ENCODE measurements at regions not wholly inside any gene's neighbourhood (a gene's known extent, or its start where the extent isn't known, plus 50 kb on each side); places are given as distances from the start of the nearest gene placed in this dataset.
"Not testable (repeated sequence)": the region's sequence is repeated elsewhere in the genome, so short reads cannot be mapped to it uniquely, and the experiment has no call there.

DNA sequence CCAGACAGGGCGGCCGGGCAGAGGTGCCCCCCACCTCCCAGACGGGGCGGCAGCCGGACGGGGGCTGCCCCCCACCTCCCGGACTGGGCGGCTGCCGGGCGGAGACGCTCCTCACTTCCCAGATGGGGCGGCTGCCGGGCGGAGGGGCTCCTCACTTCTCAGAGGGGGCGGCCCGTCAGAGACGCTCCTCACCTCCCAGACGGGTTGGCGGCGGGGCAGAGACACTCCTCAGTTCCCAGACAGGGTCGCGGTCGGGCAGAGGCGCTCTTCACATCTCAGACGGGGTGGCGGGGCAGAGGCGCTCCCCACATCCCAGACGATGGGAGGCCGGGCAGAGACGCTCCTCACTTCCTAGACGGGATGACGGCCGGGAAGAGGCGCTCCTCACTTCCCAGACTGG lies 68.5 kb upstream of the GPC4 start:
- H3K27me3 ChIP-seq; H3K36me3 ChIP-seq; H3K4me3 ChIP-seq; H3K9me3 ChIP-seq; DNase-seq; H3K4me1 ChIP-seq; intact Hi-C loops (cut with DNase I; ENCODE audit: low total_unique reads); H3K27ac ChIP-seq: not testable (repeated sequence)
- 95 to 99% (median 96%) methylated on average over 8 to 34 of the region's 34 CpGs for WGBS, 5 donors

DNA sequence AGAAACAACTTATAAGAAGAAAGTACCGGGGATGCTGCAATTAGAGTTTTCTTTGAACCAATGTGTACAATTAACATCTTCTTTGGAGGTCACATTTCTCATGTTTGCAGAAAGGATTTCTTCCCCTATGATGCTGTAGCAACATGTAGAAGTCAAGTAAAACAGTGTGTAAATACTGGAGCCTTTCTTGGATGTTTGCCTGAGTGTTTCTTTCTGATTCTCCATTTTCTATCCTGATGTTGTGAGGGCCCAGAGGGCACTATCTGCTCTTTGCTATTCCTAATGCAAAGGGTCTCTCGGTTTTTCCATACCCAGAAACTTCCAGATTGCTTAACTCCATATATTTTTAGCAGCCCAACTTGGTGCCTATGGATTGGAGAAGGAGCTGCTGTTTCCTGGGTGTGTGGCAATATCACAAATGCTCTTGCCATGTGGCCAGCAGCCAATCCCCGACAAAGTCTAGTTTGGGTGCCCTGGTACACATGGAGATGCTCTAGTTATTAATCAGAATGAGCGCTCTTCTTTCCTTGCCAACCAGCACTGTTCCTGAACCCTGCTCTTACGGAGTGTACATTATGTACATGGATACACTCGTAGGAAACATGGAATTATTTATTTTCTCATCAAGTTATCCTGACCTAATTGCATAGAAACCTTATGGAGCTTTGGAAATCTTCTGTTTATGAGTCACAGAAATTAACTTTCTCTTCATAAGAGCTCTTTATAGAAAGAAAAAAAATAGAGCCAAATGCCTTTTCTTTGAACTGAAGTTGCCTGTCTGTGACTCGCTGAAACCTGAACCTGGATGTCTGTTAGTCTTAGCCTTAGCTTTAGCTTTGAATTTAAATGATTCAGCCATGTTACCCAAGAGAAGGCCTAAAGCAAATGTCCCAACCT lies 67.0 kb upstream of the GPC4 start:
- Histone ChIP-seq H3K27ac (peak overlapping the region in 2 of 5 donors; percentile 12 to 46), H3K9me3 (no peaks in the 10 kb centered on the region), H3K36me3 (no peaks in the 10 kb centered on the region), H3K27me3 (no peaks in the 10 kb centered on the region), H3K4me3 (no peak overlapping the region), H3K4me1 (no peaks in the 10 kb centered on the region)
- intact Hi-C loops (cut with DNase I; ENCODE audit: low total_unique reads): no loop called here
- WGBS, 5 donors: 62 to 75% (median 67%) methylated on average over 7 of the region's 7 CpGs
- no peak for TF ChIP-seq EP300 (IDR thresholded peaks at IDR 0.05)
- peak in 1 of 3 donors; percentile 30 for TF ChIP-seq POLR2AphosphoS5 (IDR thresholded peaks at IDR 0.05)
- TF ChIP-seq POLR2A (IDR thresholded peaks at IDR 0.05): no peak
- peak in 1 of 2 donors; percentile 32 for DNase-seq

DNA sequence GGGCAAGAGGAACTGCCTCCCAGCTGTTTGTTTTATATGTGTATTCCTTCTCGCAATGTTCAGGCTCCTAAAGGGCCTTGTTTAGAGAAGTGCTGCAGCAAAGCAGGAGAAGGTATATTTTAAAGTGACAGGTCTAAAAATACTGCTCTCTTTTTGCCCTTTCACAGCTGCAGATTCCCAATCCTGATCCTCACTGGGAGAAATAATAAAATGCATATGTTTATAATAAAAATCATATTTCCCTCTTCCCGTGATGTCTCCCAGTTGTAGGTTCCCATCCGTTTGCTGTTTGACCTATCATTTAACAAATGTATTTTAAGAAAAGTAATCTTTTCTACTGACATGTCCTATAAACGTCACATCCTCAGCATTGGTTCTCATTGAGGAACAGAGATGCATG lies 62.7 kb upstream of the GPC4 start:
- Histone ChIP-seq H3K27me3 (no peaks in the 10 kb centered on the region), H3K4me1 (no peaks in the 10 kb centered on the region), H3K27ac (no peak overlapping the region), H3K4me3 (no peak overlapping the region), H3K36me3 (no peaks in the 10 kb centered on the region), H3K9me3 (no peaks in the 10 kb centered on the region)
- intact Hi-C loops (cut with DNase I; ENCODE audit: low total_unique reads): no loop called here
- WGBS, 5 donors: 69 to 82% (median 72%) methylated on average over 4 of the region's 4 CpGs
- DNase-seq: no peak
- no peak for TF ChIP-seq POLR2A (IDR thresholded peaks at IDR 0.05)
- no peak for TF ChIP-seq EP300 (IDR thresholded peaks at IDR 0.05)
- TF ChIP-seq, protein P1, sequence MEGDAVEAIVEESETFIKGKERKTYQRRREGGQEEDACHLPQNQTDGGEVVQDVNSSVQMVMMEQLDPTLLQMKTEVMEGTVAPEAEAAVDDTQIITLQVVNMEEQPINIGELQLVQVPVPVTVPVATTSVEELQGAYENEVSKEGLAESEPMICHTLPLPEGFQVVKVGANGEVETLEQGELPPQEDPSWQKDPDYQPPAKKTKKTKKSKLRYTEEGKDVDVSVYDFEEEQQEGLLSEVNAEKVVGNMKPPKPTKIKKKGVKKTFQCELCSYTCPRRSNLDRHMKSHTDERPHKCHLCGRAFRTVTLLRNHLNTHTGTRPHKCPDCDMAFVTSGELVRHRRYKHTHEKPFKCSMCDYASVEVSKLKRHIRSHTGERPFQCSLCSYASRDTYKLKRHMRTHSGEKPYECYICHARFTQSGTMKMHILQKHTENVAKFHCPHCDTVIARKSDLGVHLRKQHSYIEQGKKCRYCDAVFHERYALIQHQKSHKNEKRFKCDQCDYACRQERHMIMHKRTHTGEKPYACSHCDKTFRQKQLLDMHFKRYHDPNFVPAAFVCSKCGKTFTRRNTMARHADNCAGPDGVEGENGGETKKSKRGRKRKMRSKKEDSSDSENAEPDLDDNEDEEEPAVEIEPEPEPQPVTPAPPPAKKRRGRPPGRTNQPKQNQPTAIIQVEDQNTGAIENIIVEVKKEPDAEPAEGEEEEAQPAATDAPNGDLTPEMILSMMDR (IDR thresholded peaks at IDR 0.05): no peak
- TF ChIP-seq POLR2AphosphoS5 (IDR thresholded peaks at IDR 0.05): no peak

DNA sequence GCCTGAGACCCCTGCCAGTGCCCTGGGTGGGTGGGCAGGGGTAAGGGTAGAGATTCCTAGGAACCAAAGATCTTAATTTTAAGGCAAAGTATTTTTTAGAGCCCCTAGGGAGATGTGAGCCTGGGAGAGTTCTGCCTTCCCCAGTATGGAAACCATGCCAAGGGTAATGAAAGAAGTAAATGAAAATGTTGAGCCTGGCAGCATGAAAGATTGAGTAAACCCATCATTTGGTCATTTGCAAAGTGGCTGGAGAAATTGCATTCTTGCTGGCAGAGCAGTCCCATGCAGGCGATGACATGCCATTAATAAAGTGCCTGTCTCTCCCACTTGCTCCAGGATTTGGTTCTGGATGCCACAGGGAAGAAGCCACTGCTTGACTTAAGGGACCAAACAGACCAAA lies 60.7 kb upstream of the GPC4 start:
- Histone ChIP-seq H3K27me3 (no peaks in the 10 kb centered on the region), H3K4me1 (no peaks in the 10 kb centered on the region), H3K36me3 (no peaks in the 10 kb centered on the region), H3K4me3 (no peak overlapping the region), H3K27ac (peak overlapping the region in 1 of 5 donors; percentile 59), H3K9me3 (no peaks in the 10 kb centered on the region)
- WGBS, 5 donors: 44 to 96% (median 75%) methylated on average over 1 of the region's 1 CpG
- TF ChIP-seq POLR2A (IDR thresholded peaks at IDR 0.05) (no peak), POLR2AphosphoS5 (IDR thresholded peaks at IDR 0.05) (no peak), EP300 (IDR thresholded peaks at IDR 0.05) (no peak)
- TF ChIP-seq, protein P1 (IDR thresholded peaks at IDR 0.05): no peak
- DNase-seq: no peak
- intact Hi-C loops (cut with DNase I; ENCODE audit: low total_unique reads): no loop called here

DNA sequence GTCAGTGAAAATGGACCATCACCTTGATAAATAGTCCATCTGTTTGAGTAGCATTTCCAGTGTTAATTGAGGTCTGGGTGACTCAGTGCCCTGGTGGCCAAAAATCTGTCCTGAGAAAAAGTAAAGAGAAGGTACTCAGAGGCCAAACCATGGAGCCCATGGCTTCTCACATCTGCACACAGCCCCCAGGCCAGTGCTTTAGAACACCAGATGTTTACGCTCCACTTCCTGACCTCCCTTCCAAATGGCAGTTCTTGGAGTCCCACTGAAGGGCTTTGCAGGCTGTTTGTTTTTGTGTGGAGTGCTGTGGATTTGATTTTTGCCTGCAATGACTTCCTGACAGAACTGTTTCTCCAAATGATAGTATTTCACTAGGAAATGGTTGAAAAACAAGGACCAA lies 60.2 kb upstream of the GPC4 start:
- H3K27ac ChIP-seq: peak overlapping the region in 1 of 5 donors; percentile 59
- no peaks in the 10 kb centered on the region for H3K36me3 ChIP-seq
- no peak overlapping the region for H3K4me3 ChIP-seq
- H3K4me1 ChIP-seq: no peaks in the 10 kb centered on the region
- no peaks in the 10 kb centered on the region for H3K9me3 ChIP-seq
- peak in 1 of 2 donors; percentile 42 for DNase-seq
- H3K27me3 ChIP-seq: no peaks in the 10 kb centered on the region
- WGBS, 5 donors: 75 to 100% (median 86%) methylated on average over 1 of the region's 1 CpG; no CpG with 5 or more reads in 1 of the 5 donors
- TF ChIP-seq EP300 (IDR thresholded peaks at IDR 0.05) (no peak), POLR2AphosphoS5 (IDR thresholded peaks at IDR 0.05) (no peak)
- intact Hi-C loops (cut with DNase I; ENCODE audit: low total_unique reads): no loop called here

DNA sequence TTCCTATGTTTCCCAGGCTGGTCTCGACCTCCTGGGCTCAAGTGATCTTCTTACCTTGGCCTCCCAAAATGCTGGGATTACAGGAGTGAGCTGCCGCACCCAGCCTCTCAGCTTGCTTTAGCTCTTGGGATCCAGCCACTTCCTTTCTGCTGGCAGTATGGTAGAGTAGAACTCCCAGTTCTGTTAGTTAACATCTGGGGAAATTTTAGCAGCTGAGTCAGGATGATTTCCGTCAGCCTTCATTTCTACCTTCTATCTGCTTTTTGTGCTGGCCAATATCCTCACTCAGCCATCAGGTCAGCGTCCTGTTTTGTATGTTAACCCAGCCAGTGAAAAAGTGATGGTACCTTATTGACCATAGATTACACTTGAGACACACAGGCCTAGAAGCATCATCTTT lies 59.3 kb upstream of the GPC4 start:
- H3K36me3 ChIP-seq: no peaks in the 10 kb centered on the region
- TF ChIP-seq POLR2AphosphoS5 (IDR thresholded peaks at IDR 0.05): no peak
- intact Hi-C loops (cut with DNase I; ENCODE audit: low total_unique reads): no loop called here
- H3K9me3 ChIP-seq: no peaks in the 10 kb centered on the region
- no peaks in the 10 kb centered on the region for H3K27me3 ChIP-seq
- DNase-seq: no peak
- H3K4me1 ChIP-seq: no peaks in the 10 kb centered on the region
- no peak overlapping the region for H3K4me3 ChIP-seq
- H3K27ac ChIP-seq: no peak overlapping the region
- 64 to 82% (median 75%) methylated on average over 3 to 4 of the region's 4 CpGs for WGBS, 5 donors
